Heart right ventricle (tissue), 16 donors: ENCODE measurements at regions not wholly inside any gene's neighbourhood (a gene's known extent, or its start where the extent isn't known, plus 50 kb on each side); places are given as distances from the start of the nearest gene placed in this dataset.
"Not testable (repeated sequence)": the region's sequence is repeated elsewhere in the genome, so short reads cannot be mapped to it uniquely, and the experiment has no call there.

Experiments used
- ATAC-seq, 8 donors: fragments of 200-7000 bp; cut with Tn5 transposase; one replicate each; pipeline ENCODE4 v1.9.1; 2020; ENCODE audit warnings: mild to moderate bottlenecking in 8 of 8, moderate library complexity in 8 of 8, moderate number of reproducible peaks in 1 of 8
- DNase-seq, 2 donors: peaks; one replicate each; pipeline ENCODE4 v3.0.0-alpha.2; 2020
- H3K27ac ChIP-seq, 10 donors: fragments of 200-600 bp; sonication (generic) in 2 of 10; one replicate each; pipeline versions ENCODE4 v1.5.0 to v1.8.0; 2020 to 2022; ENCODE audit warnings: mild to moderate bottlenecking in 3 of 10
- H3K27me3 ChIP-seq, 7 donors: fragments of 200-600 bp; one replicate each; pipeline ENCODE4 v1.8.0; 2021 to 2022; ENCODE audit warnings: mild to moderate bottlenecking in 2 of 7
- H3K36me3 ChIP-seq, 9 donors: fragments of 200-600 bp; sonication (generic) in 1 of 9; one replicate each; pipeline versions ENCODE4 v1.5.0 to v1.8.0; 2020 to 2022; ENCODE audit warnings: mild to moderate bottlenecking in 2 of 9
- H3K4me1 ChIP-seq, 9 donors: fragments of 200-600 bp; sonication (generic) in 1 of 9; one replicate each; pipeline versions ENCODE4 v1.5.0 to v1.8.0; 2020 to 2022; ENCODE audit warnings: mild to moderate bottlenecking in 4 of 9
- H3K4me3 ChIP-seq, 10 donors: fragments of 200-600 bp; sonication (generic) in 2 of 10; one replicate each; pipeline versions ENCODE4 v1.5.0 to v1.8.0; 2020 to 2022; ENCODE audit warnings: mild to moderate bottlenecking in 7 of 10, moderate library complexity in 2 of 10
- H3K9me3 ChIP-seq, 11 donors: fragments of 200-600 bp in 10 of 11; sonication (generic) in 2 of 11; one replicate each; pipeline versions ENCODE4 v1.5.0 to v1.8.0; 2013 to 2022; ENCODE audit warnings: mild to moderate bottlenecking in 2 of 11, control low read depth in 1 of 11, moderate library complexity in 1 of 11
- WGBS, 2 donors: extraction: QIAGEN DNeasy Blood & Tissue Kit; methylation state at CpG; one replicate each; pipeline ENCODE4 v1.1.7; 2013; ENCODE audit warnings: inconsistent platforms in 1 of 2; 5-methylcytosine and 5-hydroxymethylcytosine counted together
- intact Hi-C, 10 donors: fragments of 100-400 bp; cut with DNase I; formaldehyde crosslinking; loops; one replicate each; pipeline versions ENCODE4 v1.11.1 to v1.14.2; 2022
- TF ChIP-seq, protein P1 (sequence below), 9 donors: fragments of 200-600 bp; sonication (generic) in 2 of 9; IDR thresholded peaks; one replicate each; pipeline versions ENCODE4 v1.5.0 to v1.8.0; 2021 to 2022; ENCODE audit warnings: antibody characterized with exemption in 9 of 9, mild to moderate bottlenecking in 5 of 9, moderate library complexity in 1 of 9
- donor health status: Arrhythmogenic right ventricular cardiomyopathy.
- donor health status: ischemic (EF 13 %, LVEDD 7.1; RV severe dilation, severe dysfunction).
- donor health status: healthy with polysubstance abuse.
- donor health status: DM: no; HTN: yes; CAD: no.
- donor health status: DM: no; HTN: no; CAD: no.
- donor health status: ischemic (EF 25% LVEDD 6.9; RV normal size, moderate dysfunction).
- donor health status: ischemic (EF 25% LVEDD 5.7; RV mildly dilated, moderate dysfunction).
- donor health status: healthy.
- donor health status: DM: yes; HTN: yes; CAD: no.
- donor health status: Ischemic cardiomyopathy.
- donor health status: ischemic (EF 35%, LVEDD 5.7; RV mildly dilated, moderate dysfunction).
- donor health status: nonischemic (EF 11% LVEDD 7.7; RV severe dilation, severe dysfunction).
- donor health status: DM: yes; HTN: yes; CAD: no.
- donor health status: PGD.
- donor health status: ischemic (EF 29% LVEDD 5.4; RV normal size, mild dysfunction).
- donor health status: nonischemic (EF 23%, LVEDD 6.1; RV moderate dilation, normal function).

DNA sequence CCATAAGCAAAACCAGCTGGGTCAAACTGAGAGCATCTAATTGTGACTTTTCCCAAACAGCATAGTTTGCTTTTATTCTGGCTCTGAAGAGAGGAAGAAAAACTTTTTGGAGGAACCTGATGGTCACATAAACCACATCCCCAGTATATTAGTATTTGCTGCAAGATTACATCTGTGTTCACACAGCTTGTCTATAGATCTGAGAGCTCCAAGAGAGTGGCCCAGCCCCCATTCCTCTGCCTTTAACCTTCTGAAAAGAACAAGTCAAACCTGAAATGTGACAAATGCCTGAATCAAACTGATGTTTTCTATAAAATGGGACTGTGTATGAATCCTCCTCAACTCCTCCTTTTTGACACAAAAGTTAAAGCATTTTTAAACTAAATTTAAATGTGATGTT is 435.2 kb downstream of the ZNF479 start:
- ATAC-seq, DNase-seq, intact Hi-C loops, H3K4me3 ChIP-seq, H3K27ac ChIP-seq, H3K36me3 ChIP-seq, H3K27me3 ChIP-seq, H3K4me1 ChIP-seq: not testable (repeated sequence)
- peaks cover 0 to 97% (median 7%) of the 10 kb centered on the region in 11 donors for H3K9me3 ChIP-seq

GRCh38 chr7:56686276-56686859 is 445.9 kb downstream of the ZNF479 start:
- H3K36me3 ChIP-seq: no peaks in the 10 kb centered on the region
- DNase-seq: no peak
- no peak for ATAC-seq
- H3K4me3 ChIP-seq: no peak overlapping the region
- H3K4me1 ChIP-seq: no peaks in the 10 kb centered on the region
- WGBS, 2 donors: 63 to 71% methylated on average over 5 of the region's 5 CpGs
- TF ChIP-seq, protein P1, sequence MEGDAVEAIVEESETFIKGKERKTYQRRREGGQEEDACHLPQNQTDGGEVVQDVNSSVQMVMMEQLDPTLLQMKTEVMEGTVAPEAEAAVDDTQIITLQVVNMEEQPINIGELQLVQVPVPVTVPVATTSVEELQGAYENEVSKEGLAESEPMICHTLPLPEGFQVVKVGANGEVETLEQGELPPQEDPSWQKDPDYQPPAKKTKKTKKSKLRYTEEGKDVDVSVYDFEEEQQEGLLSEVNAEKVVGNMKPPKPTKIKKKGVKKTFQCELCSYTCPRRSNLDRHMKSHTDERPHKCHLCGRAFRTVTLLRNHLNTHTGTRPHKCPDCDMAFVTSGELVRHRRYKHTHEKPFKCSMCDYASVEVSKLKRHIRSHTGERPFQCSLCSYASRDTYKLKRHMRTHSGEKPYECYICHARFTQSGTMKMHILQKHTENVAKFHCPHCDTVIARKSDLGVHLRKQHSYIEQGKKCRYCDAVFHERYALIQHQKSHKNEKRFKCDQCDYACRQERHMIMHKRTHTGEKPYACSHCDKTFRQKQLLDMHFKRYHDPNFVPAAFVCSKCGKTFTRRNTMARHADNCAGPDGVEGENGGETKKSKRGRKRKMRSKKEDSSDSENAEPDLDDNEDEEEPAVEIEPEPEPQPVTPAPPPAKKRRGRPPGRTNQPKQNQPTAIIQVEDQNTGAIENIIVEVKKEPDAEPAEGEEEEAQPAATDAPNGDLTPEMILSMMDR (IDR thresholded peaks at IDR 0.05): no peak
- peaks cover 0 to 100% (median 69%) of the 10 kb centered on the region in 11 donors for H3K9me3 ChIP-seq
- H3K27me3 ChIP-seq: no peaks in the 10 kb centered on the region
- intact Hi-C loops: no loop called here
- no peak overlapping the region for H3K27ac ChIP-seq

GRCh38 chr7:56639173-56639746 is 493.0 kb downstream of the ZNF479 start:
- peaks cover 0 to 100% (median 44%) of the 10 kb centered on the region in 11 donors for H3K9me3 ChIP-seq
- WGBS, 2 donors: 63 to 65% methylated on average over 6 of the region's 6 CpGs
- intact Hi-C loops: no loop called here
- TF ChIP-seq, protein P1 (IDR thresholded peaks at IDR 0.05): no peak
- ATAC-seq (no peak), DNase-seq (no peak)
- H3K27me3 ChIP-seq: no peaks in the 10 kb centered on the region
- no peak overlapping the region for H3K27ac ChIP-seq
- no peaks in the 10 kb centered on the region for H3K36me3 ChIP-seq
- no peaks in the 10 kb centered on the region for H3K4me1 ChIP-seq
- no peak overlapping the region for H3K4me3 ChIP-seq

GRCh38 chr7:56609852-56610355 is 493.7 kb upstream of the NUPR2 start:
- no peak for ATAC-seq
- H3K4me1 ChIP-seq: no peaks in the 10 kb centered on the region
- TF ChIP-seq, protein P1 (IDR thresholded peaks at IDR 0.05): no peak

GRCh38 chr7:56605146-56605545 is 488.9 kb upstream of the NUPR2 start:
- H3K4me1 ChIP-seq: no peaks in the 10 kb centered on the region
- H3K4me3 ChIP-seq: no peak overlapping the region
- DNase-seq: no peak
- WGBS, 2 donors: 48 to 56% methylated on average over 19 of the region's 19 CpGs
- H3K9me3 ChIP-seq: peaks cover 0 to 85% (median 0%) of the 10 kb centered on the region in 11 donors
- no peak for ATAC-seq
- intact Hi-C loops: no loop called here
- TF ChIP-seq, protein P1 (IDR thresholded peaks at IDR 0.05): no peak
- H3K36me3 ChIP-seq: no peaks in the 10 kb centered on the region
- H3K27me3 ChIP-seq: no peaks in the 10 kb centered on the region
- no peak overlapping the region for H3K27ac ChIP-seq

More at GRCh38 chr7:56609852-56610355, 493.7 kb upstream of the NUPR2 start:
- Histone ChIP-seq H3K4me3 (no peak overlapping the region), H3K9me3 (peaks cover 0 to 89% (median 0%) of the 10 kb centered on the region in 11 donors), H3K36me3 (no peaks in the 10 kb centered on the region), H3K27ac (no peak overlapping the region), H3K27me3 (no peaks in the 10 kb centered on the region)
- 34 to 39% methylated on average over 2 of the region's 2 CpGs for WGBS, 2 donors
- no peak for DNase-seq
- intact Hi-C loops: no loop called here
